ENCODE measurements at regions not wholly inside any gene's neighbourhood (a gene's known extent, or its start where the extent isn't known, plus 50 kb on each side); places are given as distances from the start of the nearest gene placed in this dataset.

DNA sequence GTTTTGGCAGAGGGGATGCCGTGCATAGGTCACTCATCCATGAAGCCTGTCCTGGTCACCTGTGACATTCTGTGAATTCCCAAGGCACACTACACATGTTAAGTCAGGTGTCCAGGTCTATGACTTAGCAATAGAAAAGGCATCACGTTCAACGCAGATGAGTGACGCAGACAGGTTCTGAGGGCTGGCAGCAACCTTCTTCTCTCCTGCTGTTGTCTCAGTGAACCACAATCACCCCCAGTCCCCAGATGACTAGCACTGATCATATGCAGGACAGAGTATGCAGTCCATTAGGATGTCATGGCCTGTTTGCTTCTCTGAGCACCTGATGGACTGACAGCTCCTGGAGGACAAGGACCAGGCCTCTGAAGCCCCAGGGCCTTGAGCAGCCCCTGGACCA lies 157.8 kb upstream of the KAZN start:
- TF ChIP-seq, protein P1, sequence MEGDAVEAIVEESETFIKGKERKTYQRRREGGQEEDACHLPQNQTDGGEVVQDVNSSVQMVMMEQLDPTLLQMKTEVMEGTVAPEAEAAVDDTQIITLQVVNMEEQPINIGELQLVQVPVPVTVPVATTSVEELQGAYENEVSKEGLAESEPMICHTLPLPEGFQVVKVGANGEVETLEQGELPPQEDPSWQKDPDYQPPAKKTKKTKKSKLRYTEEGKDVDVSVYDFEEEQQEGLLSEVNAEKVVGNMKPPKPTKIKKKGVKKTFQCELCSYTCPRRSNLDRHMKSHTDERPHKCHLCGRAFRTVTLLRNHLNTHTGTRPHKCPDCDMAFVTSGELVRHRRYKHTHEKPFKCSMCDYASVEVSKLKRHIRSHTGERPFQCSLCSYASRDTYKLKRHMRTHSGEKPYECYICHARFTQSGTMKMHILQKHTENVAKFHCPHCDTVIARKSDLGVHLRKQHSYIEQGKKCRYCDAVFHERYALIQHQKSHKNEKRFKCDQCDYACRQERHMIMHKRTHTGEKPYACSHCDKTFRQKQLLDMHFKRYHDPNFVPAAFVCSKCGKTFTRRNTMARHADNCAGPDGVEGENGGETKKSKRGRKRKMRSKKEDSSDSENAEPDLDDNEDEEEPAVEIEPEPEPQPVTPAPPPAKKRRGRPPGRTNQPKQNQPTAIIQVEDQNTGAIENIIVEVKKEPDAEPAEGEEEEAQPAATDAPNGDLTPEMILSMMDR (conservative IDR thresholded peaks at IDR 0.05; ENCODE audit: low read depth, low read length), result no peak
- TF ChIP-seq EZH2 (IDR thresholded peaks at IDR 0.05; ENCODE audit: low read length, unreplicated experiment) (no peak), EZH2phosphoT487 (IDR thresholded peaks at IDR 0.05; ENCODE audit: borderline replicate concordance, low read length) (no peak)
